Small intestine (tissue), 7 donors: ENCODE measurements at regions not wholly inside any gene's neighbourhood (a gene's known extent, or its start where the extent isn't known, plus 50 kb on each side); places are given as distances from the start of the nearest gene placed in this dataset.

ENCODE experiments used
- DNase-seq, 2 donors: peaks; one replicate each; pipeline versions ENCODE4 v3.0.0 to v3.0.0-alpha.2; 2013
- FAIRE-seq: peaks from 2 replicates; lab custom pipeline; 2012; peaks lifted over from hg19 to GRCh38; lab: Jason Lieb, UNC
- H3K27ac ChIP-seq, 3 donors: one replicate each; pipeline ENCODE4 v1.5.1; 2013; ENCODE audit warnings: low read length in 2 of 3, mild to moderate bottlenecking in 2 of 3, control low read depth in 1 of 3, inconsistent platforms in 1 of 3, low read depth in 1 of 3, moderate library complexity in 1 of 3
- H3K27me3 ChIP-seq, 3 donors: one replicate each; pipeline ENCODE4 v1.6.1; 2013; ENCODE audit warnings: low read length in 3 of 3, inconsistent platforms in 1 of 3; ENCODE audit not compliant: control insufficient read depth in 3 of 3, insufficient read depth in 3 of 3
- H3K36me3 ChIP-seq, 3 donors: one replicate each; pipeline ENCODE4 v1.6.1; 2013; ENCODE audit warnings: low read length in 3 of 3, inconsistent platforms in 1 of 3, low read depth in 1 of 3, mild to moderate bottlenecking in 1 of 3, moderate library complexity in 1 of 3; ENCODE audit not compliant: control insufficient read depth in 3 of 3, insufficient read depth in 2 of 3
- H3K4me1 ChIP-seq, 3 donors: one replicate each; pipeline ENCODE4 v1.6.1; 2013; ENCODE audit warnings: low read length in 2 of 3, inconsistent platforms in 1 of 3, low read depth in 1 of 3, mild to moderate bottlenecking in 1 of 3, moderate library complexity in 1 of 3; ENCODE audit not compliant: control insufficient read depth in 3 of 3, insufficient read depth in 2 of 3
- H3K4me3 ChIP-seq, 3 donors: one replicate each; pipeline ENCODE4 v1.5.1; 2013; ENCODE audit warnings: low read length in 3 of 3, control low read depth in 1 of 3, inconsistent platforms in 1 of 3, low read depth in 1 of 3, mild to moderate bottlenecking in 1 of 3, moderate library complexity in 1 of 3
- H3K9me3 ChIP-seq, 2 donors: one replicate each; pipeline ENCODE4 v1.6.1; 2013; ENCODE audit warnings: low read depth in 1 of 2, low read length in 1 of 2; ENCODE audit not compliant: control insufficient read depth in 2 of 2, insufficient read depth in 1 of 2
- WGBS, 3 donors: extraction: QIAGEN DNeasy Blood & Tissue Kit; methylation state at CpG; one replicate each; pipeline ENCODE4 v1.1.7; 2013; 5-methylcytosine and 5-hydroxymethylcytosine counted together
- donor health status: healthy with polysubstance abuse.
- donor health status: control.
- donor health status: control.
- donor health status: Bipolar disorder and iron deficiency.
- donor health status: healthy.

- peaks cover 0 to 7% of the 10 kb centered on the region in 2 donors for H3K9me3 ChIP-seq
- no peak overlapping the region for H3K27ac ChIP-seq
- H3K27me3 ChIP-seq: peaks cover 0 to 2% (median 0%) of the 10 kb centered on the region in 3 donors
- no peaks in the 10 kb centered on the region for H3K36me3 ChIP-seq
- DNase-seq: no peak
- no peaks in the 10 kb centered on the region for H3K4me1 ChIP-seq
- H3K4me3 ChIP-seq: no peak overlapping the region
- no peak for FAIRE-seq
- 70 to 93% (median 73%) methylated on average over 1 of the region's 1 CpG for WGBS, 3 donors
These were observed 316.7 kb upstream of the SLC7A11 start for GRCh38 chr4:138558886-138559285.

- H3K27ac ChIP-seq: no peak overlapping the region
- FAIRE-seq (no peak), DNase-seq (peak; percentile 6 to 36)
- no peaks in the 10 kb centered on the region for H3K4me1 ChIP-seq
- no peaks in the 10 kb centered on the region for H3K36me3 ChIP-seq
- WGBS, 3 donors: 43 to 69% (median 48%) methylated on average over 1 of the region's 1 CpG
- H3K27me3 ChIP-seq: no peaks in the 10 kb centered on the region
- H3K4me3 ChIP-seq: no peak overlapping the region
- H3K9me3 ChIP-seq: no peaks in the 10 kb centered on the region
These were observed 313.4 kb upstream of the SLC7A11 start for GRCh38 chr4:138555584-138555983.

DNA sequence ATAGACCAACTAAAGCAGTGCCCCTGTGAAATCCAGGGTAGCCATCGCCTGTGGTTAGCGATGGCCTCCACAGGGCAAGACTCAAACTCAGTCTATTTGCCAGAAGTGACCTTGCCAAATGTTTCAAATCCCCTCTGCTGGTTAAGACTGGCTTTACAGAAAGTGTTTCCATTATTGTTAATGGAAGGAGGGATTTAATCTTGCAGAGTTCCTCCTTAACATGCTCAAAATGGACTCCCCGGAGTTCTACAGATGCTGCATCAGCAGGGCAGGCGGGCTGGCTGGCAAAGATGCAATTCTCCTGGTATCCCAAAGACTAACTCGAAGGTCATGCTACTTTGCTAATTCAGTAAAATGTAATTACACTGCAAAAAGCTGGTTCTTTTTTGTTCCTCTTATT is 313.0 kb upstream of the SLC7A11 start:
- Histone ChIP-seq H3K27ac (no peak overlapping the region), H3K36me3 (no peaks in the 10 kb centered on the region), H3K9me3 (no peaks in the 10 kb centered on the region), H3K4me1 (no peaks in the 10 kb centered on the region), H3K27me3 (no peaks in the 10 kb centered on the region), H3K4me3 (no peak overlapping the region)
- no peak for DNase-seq
- no peak for FAIRE-seq
- 85 to 94% (median 92%) methylated on average over 5 of the region's 5 CpGs for WGBS, 3 donors

- Histone ChIP-seq H3K27ac (no peak overlapping the region), H3K27me3 (no peaks in the 10 kb centered on the region), H3K36me3 (no peaks in the 10 kb centered on the region), H3K4me3 (peak overlapping the region in 1 of 3 donors; percentile 15), H3K9me3 (no peaks in the 10 kb centered on the region), H3K4me1 (no peaks in the 10 kb centered on the region)
- WGBS, 3 donors: 65 to 93% (median 90%) methylated on average over 34 to 49 of the region's 49 CpGs
- FAIRE-seq (no peak), DNase-seq (no peak)
These were observed 311.1 kb upstream of the SLC7A11 start for GRCh38 chr4:138553001-138553845.

DNA sequence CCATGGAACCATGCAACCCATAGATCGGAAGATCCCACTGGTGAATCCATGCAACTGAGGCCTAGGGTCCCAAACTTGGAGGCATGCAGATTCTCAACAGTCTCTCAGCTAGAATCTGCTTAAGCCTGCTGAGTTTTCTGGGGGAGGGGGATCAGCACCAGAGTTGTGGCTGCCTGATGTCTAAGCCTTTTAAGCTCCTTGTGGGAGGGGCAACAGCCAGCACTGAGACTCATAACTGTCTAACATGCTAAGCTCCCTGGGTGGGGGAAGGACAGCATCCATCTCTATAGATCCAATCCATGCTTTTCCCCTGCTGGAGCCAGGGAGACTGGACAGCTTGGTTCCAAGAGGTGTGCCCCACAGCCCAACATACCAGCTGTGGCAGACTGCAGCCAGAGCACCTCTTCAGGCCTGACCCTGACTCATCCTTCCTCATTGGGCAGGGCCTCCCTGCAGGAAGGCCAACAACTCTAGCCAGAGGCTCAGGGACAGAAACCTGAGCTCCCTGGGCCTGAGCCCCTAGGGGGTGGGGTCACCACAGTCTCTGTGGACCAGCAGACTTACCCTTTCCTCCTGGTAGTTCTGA is 300.1 kb upstream of the SLC7A11 start:
- FAIRE-seq: no peak
- no peaks in the 10 kb centered on the region for H3K36me3 ChIP-seq

GRCh38 chr4:138540056-138540800 is 298.1 kb upstream of the SLC7A11 start:
- DNase-seq (no peak), FAIRE-seq (no peak)
- Histone ChIP-seq H3K27ac (no peak overlapping the region), H3K4me3 (no peak overlapping the region), H3K27me3 (no peaks in the 10 kb centered on the region), H3K9me3 (no peaks in the 10 kb centered on the region), H3K4me1 (no peaks in the 10 kb centered on the region), H3K36me3 (no peaks in the 10 kb centered on the region)
- 71 to 82% (median 77%) methylated on average over 4 of the region's 4 CpGs for WGBS, 3 donors

More for the DNA sequence above, 300.1 kb upstream of the SLC7A11 start:
- DNase-seq: no peak
- Histone ChIP-seq H3K27ac (no peak overlapping the region), H3K4me1 (no peaks in the 10 kb centered on the region), H3K9me3 (no peaks in the 10 kb centered on the region), H3K27me3 (no peaks in the 10 kb centered on the region), H3K4me3 (no peak overlapping the region)
- 95 to 100% (median 100%) methylated on average over 1 of the region's 1 CpG for WGBS, 3 donors

GRCh38 chr4:138538743-138539142 is 296.6 kb upstream of the SLC7A11 start:
- Histone ChIP-seq H3K4me1 (no peaks in the 10 kb centered on the region), H3K27ac (no peak overlapping the region), H3K27me3 (no peaks in the 10 kb centered on the region), H3K4me3 (no peak overlapping the region), H3K9me3 (no peaks in the 10 kb centered on the region), H3K36me3 (no peaks in the 10 kb centered on the region)
- FAIRE-seq (no peak), DNase-seq (no peak)
- WGBS, 3 donors: 41 to 53% (median 45%) methylated on average over 2 of the region's 2 CpGs

- FAIRE-seq (no peak), DNase-seq (no peak)
- Histone ChIP-seq H3K27ac (no peak overlapping the region), H3K4me3 (no peak overlapping the region), H3K9me3 (no peaks in the 10 kb centered on the region), H3K27me3 (no peaks in the 10 kb centered on the region), H3K36me3 (no peaks in the 10 kb centered on the region), H3K4me1 (no peaks in the 10 kb centered on the region)
- WGBS, 3 donors: 61 to 69% (median 68%) methylated on average over 4 of the region's 4 CpGs
These were observed 295.8 kb upstream of the SLC7A11 start for GRCh38 chr4:138537731-138538490.
